HL-60 (cell line): ENCODE measurements at regions not wholly inside any gene's neighbourhood (a gene's known extent, or its start where the extent isn't known, plus 50 kb on each side); places are given as distances from the start of the nearest gene placed in this dataset.

Experiments used
- DNase-seq, 2 experiments: peaks; one replicate each; pipeline ENCODE4 v3.0.0-alpha.2; 2010 to 2020; ENCODE audit warnings: low read depth in 1 of 2, low spot score in 1 of 2
- H3K27ac ChIP-seq: fragments of 250-450 bp; sonication (Bioruptor Pico); replicated peaks from 2 replicates; pipeline ENCODE4 v1.5.1; 2020; ENCODE audit warnings: mild to moderate bottlenecking, moderate library complexity
- H3K27me3 ChIP-seq: fragments of 250-450 bp; sonication (Bioruptor Pico); 2 replicates; pipeline ENCODE4 v1.5.1; 2021; ENCODE audit warnings: mild to moderate bottlenecking, moderate library complexity; ENCODE audit not compliant: insufficient read depth, poor library complexity, severe bottlenecking
- H3K4me3 ChIP-seq: replicated peaks from 2 replicates; pipeline ENCODE4 v1.5.1; 2011; ENCODE audit warnings: mild to moderate bottlenecking, control low read depth, low read length; ENCODE audit not compliant: insufficient read depth
- CTCF ChIP-seq: IDR thresholded peaks from one replicate; pipeline ENCODE4 v1.5.1; 2011; ENCODE audit warnings: low read length, control low read depth, inconsistent platforms; ENCODE audit not compliant: insufficient read depth
- GABPA ChIP-seq: IDR thresholded peaks from 2 replicates; pipeline ENCODE4 v1.6.1; 2012; ENCODE audit warnings: low read depth
- POLR2AphosphoS5 ChIP-seq: IDR thresholded peaks from 2 replicates; pipeline ENCODE4 v1.6.1; 2012; ENCODE audit warnings: low read depth
- REST ChIP-seq: IDR thresholded peaks from 2 replicates; pipeline ENCODE4 v1.6.1; 2012; ENCODE audit warnings: low read depth; ENCODE audit not compliant: insufficient replicate concordance
- SPI1 ChIP-seq: IDR thresholded peaks from 2 replicates; pipeline ENCODE4 v1.6.1; 2012; ENCODE audit warnings: low read depth, mild to moderate bottlenecking, borderline replicate concordance

GRCh38 chr4:24690436-24690835 lies 104.9 kb upstream of the SOD3 start:
- DNase-seq: no peak
- no peaks in the 10 kb centered on the region for H3K27me3 ChIP-seq
- no peak for TF ChIP-seq SPI1
- TF ChIP-seq REST: no peak
- no peak for TF ChIP-seq GABPA
- TF ChIP-seq CTCF: no peak
- TF ChIP-seq POLR2AphosphoS5: no peak
- H3K27ac ChIP-seq: no peak overlapping the region
- no peak overlapping the region for H3K4me3 ChIP-seq

- H3K4me3 ChIP-seq: no peak overlapping the region
- DNase-seq: no peak
- no peak overlapping the region for H3K27ac ChIP-seq
- H3K27me3 ChIP-seq: no peaks in the 10 kb centered on the region
- TF ChIP-seq POLR2AphosphoS5 (no peak), CTCF (no peak), SPI1 (no peak), GABPA (no peak), REST (no peak)
Observed at GRCh38 chr4:24693636-24694035, 101.7 kb upstream of the SOD3 start.

- TF ChIP-seq CTCF: no peak
- no peak for TF ChIP-seq REST
- TF ChIP-seq SPI1: no peak
- TF ChIP-seq GABPA: no peak
- no peak for TF ChIP-seq POLR2AphosphoS5
- H3K27ac ChIP-seq: no peak overlapping the region
- no peak overlapping the region for H3K4me3 ChIP-seq
- DNase-seq: no peak
- no peaks in the 10 kb centered on the region for H3K27me3 ChIP-seq
Observed at GRCh38 chr4:24700118-24700517, 95.3 kb upstream of the SOD3 start.
